K562 (cell line): ENCODE measurements at regions not wholly inside any gene's neighbourhood (a gene's known extent, or its start where the extent isn't known, plus 50 kb on each side); places are given as distances from the start of the nearest gene placed in this dataset.

Source experiments
- CHD2 ChIP-seq: IDR thresholded peaks from 2 replicates; pipeline ENCODE4 v1.6.1; 2011; ENCODE audit warnings: low read depth, low read length
- EHMT2 ChIP-seq: fragments of 450-650 bp; IDR thresholded peaks from 2 replicates; pipeline ENCODE4 v1.6.1; 2018; ENCODE audit warnings: antibody characterized with exemption
- ELF1 ChIP-seq: fragments of 200-800 bp; sonication (Bioruptor generic); IDR thresholded peaks from 2 replicates; pipeline ENCODE4 v1.6.1; 2016; ENCODE audit warnings: missing genetic modification characterization, missing compliant biosample characterization
- EZH2 ChIP-seq: IDR thresholded peaks from 2 replicates; pipeline ENCODE4 v1.6.1; 2012; ENCODE audit warnings: low read depth, mild to moderate bottlenecking, inconsistent platforms, low read length, borderline replicate concordance
- XRCC5 ChIP-seq: fragments of 200-400 bp; formaldehyde crosslinking; IDR thresholded peaks from 2 replicates; pipeline ENCODE4 v1.6.1; 2017; ENCODE audit warnings: low read depth, mild to moderate bottlenecking, low read length
- ZBTB1 ChIP-seq: sonication (generic); formaldehyde crosslinking; IDR thresholded peaks from 2 replicates; pipeline ENCODE4 v1.8.1; 2023; ENCODE audit warnings: missing genetic modification reagents, low read depth, mild to moderate bottlenecking, borderline replicate concordance
- TF ChIP-seq, protein P1 (sequence below), 3 experiments: IDR thresholded peaks in 2 of 3; conservative IDR thresholded peaks in 1 of 3; 2 replicates each; pipeline ENCODE4 v1.5.1; 2011 to 2012; ENCODE audit warnings: low read length in 3 of 3, mild to moderate bottlenecking in 3 of 3, control low read depth in 2 of 3, improper control_type of control experiment in 1 of 3, inconsistent platforms in 1 of 3, low read depth in 1 of 3, mixed read lengths in 1 of 3, moderate library complexity in 1 of 3; ENCODE audit not compliant: insufficient read depth in 2 of 3
- TF ChIP-seq, protein P2 (sequence below): sonication (generic); formaldehyde crosslinking; IDR thresholded peaks from 2 replicates; pipeline ENCODE4 v1.8.0; 2023; ENCODE audit warnings: mild to moderate bottlenecking, missing genetic modification reagents
- TF ChIP-seq, protein P3 (sequence below): sonication (generic); formaldehyde crosslinking; IDR thresholded peaks from 2 replicates; pipeline ENCODE4 v1.8.1; 2023; ENCODE audit warnings: missing genetic modification reagents, mild to moderate bottlenecking, borderline replicate concordance

DNA sequence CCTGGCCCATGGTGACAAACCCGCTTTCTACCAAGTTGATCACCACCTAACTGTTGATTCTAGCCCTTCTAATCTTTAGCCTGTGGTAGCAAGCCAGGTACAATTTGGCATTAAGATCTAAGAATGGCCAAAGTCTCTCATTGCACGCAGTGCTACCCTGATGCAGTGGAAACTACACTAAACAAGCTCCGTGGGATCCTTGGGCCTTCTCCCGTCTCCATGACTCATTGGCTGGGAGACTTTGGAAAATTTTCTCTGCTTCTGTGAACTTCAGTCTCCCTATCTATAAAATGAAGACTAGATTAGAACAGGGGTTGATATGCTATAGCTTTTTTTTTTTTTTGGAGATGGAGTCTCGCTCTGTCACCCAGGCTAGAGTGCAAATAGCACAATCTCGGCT lies 223.0 kb downstream of the TSHZ3 start:
- TF ChIP-seq, protein P1, sequence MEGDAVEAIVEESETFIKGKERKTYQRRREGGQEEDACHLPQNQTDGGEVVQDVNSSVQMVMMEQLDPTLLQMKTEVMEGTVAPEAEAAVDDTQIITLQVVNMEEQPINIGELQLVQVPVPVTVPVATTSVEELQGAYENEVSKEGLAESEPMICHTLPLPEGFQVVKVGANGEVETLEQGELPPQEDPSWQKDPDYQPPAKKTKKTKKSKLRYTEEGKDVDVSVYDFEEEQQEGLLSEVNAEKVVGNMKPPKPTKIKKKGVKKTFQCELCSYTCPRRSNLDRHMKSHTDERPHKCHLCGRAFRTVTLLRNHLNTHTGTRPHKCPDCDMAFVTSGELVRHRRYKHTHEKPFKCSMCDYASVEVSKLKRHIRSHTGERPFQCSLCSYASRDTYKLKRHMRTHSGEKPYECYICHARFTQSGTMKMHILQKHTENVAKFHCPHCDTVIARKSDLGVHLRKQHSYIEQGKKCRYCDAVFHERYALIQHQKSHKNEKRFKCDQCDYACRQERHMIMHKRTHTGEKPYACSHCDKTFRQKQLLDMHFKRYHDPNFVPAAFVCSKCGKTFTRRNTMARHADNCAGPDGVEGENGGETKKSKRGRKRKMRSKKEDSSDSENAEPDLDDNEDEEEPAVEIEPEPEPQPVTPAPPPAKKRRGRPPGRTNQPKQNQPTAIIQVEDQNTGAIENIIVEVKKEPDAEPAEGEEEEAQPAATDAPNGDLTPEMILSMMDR (IDR thresholded peaks at IDR 0.05 in 2 of 3, conservative IDR thresholded peaks at IDR 0.05 in 1 of 3; ENCODE audit: insufficient read depth in 2 of 3, low read depth in 1 of 3, low read length in 3 of 3): no peak
- TF ChIP-seq, protein P2, sequence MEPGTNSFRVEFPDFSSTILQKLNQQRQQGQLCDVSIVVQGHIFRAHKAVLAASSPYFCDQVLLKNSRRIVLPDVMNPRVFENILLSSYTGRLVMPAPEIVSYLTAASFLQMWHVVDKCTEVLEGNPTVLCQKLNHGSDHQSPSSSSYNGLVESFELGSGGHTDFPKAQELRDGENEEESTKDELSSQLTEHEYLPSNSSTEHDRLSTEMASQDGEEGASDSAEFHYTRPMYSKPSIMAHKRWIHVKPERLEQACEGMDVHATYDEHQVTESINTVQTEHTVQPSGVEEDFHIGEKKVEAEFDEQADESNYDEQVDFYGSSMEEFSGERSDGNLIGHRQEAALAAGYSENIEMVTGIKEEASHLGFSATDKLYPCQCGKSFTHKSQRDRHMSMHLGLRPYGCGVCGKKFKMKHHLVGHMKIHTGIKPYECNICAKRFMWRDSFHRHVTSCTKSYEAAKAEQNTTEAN (CRISPR knock-in tag): no peak
- TF ChIP-seq ELF1 (tag) (no peak), XRCC5 (no peak), EZH2 (no peak), ZBTB1 (CRISPR knock-in tag) (no peak), CHD2 (no peak), EHMT2 (no peak)
- TF ChIP-seq, protein P3, sequence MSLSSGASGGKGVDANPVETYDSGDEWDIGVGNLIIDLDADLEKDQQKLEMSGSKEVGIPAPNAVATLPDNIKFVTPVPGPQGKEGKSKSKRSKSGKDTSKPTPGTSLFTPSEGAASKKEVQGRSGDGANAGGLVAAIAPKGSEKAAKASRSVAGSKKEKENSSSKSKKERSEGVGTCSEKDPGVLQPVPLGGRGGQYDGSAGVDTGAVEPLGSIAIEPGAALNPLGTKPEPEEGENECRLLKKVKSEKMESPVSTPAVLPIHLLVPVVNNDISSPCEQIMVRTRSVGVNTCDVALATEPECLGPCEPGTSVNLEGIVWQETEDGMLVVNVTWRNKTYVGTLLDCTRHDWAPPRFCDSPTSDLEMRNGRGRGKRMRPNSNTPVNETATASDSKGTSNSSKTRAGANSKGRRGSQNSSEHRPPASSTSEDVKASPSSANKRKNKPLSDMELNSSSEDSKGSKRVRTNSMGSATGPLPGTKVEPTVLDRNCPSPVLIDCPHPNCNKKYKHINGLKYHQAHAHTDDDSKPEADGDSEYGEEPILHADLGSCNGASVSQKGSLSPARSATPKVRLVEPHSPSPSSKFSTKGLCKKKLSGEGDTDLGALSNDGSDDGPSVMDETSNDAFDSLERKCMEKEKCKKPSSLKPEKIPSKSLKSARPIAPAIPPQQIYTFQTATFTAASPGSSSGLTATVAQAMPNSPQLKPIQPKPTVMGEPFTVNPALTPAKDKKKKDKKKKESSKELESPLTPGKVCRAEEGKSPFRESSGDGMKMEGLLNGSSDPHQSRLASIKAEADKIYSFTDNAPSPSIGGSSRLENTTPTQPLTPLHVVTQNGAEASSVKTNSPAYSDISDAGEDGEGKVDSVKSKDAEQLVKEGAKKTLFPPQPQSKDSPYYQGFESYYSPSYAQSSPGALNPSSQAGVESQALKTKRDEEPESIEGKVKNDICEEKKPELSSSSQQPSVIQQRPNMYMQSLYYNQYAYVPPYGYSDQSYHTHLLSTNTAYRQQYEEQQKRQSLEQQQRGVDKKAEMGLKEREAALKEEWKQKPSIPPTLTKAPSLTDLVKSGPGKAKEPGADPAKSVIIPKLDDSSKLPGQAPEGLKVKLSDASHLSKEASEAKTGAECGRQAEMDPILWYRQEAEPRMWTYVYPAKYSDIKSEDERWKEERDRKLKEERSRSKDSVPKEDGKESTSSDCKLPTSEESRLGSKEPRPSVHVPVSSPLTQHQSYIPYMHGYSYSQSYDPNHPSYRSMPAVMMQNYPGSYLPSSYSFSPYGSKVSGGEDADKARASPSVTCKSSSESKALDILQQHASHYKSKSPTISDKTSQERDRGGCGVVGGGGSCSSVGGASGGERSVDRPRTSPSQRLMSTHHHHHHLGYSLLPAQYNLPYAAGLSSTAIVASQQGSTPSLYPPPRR: no peak
